ENCODE measurements at regions not wholly inside any gene's neighbourhood (a gene's known extent, or its start where the extent isn't known, plus 50 kb on each side); places are given as distances from the start of the nearest gene placed in this dataset.

DNA sequence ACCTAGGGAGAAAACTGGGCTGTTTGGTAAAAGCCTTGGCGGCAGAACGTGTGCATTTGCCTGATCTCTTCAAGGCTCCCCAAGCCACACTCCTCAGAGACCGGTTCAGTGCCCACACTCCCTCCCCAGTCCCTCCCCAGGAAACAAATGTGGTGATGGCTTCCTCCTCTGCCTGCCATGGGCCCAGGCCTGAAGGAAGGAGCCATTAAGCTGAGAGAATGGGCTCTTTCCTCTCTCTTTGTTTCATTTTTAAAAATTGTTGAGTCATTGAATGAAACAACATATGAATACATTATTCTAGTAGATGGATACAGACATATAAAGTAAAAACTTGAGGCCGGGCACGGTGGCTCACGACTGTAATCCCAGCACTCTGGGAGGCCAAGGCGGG is 50.6 kb upstream of the YWHAQ start:
- peak; percentile 41 for DNase-seq

DNA sequence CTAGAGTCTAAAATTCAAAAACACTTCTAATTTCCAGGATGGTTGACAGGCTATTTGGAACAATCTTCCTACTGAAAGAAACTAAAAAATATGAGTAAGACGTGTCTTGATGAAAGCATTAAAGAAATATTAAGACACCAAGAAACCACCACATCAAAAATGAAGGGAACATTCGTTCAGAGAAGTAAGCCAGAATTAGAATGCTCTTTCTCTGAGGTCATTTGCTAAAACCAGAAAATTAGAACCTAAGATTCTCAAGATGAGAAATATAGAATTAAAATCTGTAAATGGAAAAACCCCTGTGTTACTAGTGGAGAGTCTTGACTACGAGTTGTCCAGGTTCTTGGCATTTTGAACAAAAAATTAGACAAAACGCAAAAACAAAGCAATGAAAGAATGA is 54.8 kb upstream of the YWHAQ start:
- no peak for DNase-seq

DNA sequence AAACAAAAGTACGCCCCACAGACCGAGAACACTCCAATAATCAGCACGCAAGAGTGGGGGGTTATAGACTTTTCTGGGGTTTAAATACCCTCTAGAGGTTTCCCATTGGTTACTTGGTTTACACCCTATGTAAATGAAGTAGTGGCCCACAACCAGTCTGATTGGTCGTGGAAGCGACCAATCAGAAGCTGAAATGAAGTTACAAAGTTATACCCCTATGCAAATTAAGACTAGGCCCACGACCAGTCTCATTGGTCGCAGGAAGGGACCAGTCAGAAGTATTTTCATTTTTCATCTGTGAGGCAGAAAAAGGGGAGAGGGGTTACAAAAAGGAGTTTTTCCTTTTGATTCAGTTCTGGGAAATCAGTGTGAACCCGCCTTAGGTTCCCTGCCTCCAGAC is 55.3 kb upstream of the YWHAQ start:
- no peak for DNase-seq

DNA sequence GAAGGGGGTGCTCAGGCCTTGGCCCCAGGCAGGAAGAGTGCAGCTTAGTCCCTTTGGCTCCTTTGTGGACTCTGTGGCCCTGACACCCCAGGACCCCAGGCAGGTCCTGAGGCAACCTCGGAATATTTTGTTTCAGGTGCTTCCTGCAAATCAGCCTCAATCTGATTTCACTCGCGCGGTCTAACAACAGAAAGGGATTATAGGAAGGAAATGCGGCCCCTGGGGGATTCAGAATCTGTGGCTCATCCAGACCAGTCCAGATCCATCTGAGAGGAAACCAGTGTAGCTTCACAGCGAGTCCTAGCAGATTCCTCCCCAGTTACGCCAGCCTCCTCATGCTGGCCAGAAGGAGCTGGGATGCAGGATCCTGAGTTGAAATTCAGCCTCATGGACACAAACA is 59.5 kb upstream of the YWHAQ start:
- DNase-seq = no peak

DNA sequence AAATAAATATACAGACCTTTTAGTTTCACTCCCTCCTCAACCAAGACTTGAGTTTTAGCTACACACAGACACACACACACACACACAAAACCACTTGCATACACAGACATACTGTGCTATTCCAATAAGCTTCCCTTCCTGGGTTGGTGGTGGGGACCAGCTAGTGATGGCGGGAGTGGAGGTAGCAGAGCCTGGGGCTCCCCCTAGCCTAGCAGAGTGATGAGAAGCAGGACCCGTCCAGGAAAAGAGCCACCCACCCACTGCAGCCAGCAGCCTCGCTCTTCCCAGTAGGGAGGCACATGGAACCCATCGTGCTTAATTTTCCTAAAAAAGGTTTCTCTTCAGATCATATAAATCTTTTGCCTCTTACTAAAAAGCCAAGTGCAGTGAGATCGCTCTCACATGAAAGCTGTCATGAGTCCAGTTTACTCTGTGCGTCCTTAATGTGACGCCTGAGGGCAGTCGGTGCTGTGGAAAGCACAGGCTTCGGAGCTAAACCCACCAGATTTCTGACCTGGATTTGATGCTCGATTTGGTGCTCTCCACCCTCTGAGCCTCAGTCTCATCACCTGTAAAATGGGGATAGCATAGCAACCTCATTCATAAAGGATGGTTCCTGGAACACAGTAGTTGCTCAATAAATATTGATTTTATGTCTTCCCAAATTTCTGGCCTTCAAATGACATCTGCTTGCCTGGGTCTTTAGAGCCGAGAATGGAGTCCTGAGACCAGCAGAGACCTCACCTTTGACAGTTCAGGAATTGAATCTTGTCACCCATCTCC is 60.1 kb upstream of the YWHAQ start:
- no peak for DNase-seq

DNA sequence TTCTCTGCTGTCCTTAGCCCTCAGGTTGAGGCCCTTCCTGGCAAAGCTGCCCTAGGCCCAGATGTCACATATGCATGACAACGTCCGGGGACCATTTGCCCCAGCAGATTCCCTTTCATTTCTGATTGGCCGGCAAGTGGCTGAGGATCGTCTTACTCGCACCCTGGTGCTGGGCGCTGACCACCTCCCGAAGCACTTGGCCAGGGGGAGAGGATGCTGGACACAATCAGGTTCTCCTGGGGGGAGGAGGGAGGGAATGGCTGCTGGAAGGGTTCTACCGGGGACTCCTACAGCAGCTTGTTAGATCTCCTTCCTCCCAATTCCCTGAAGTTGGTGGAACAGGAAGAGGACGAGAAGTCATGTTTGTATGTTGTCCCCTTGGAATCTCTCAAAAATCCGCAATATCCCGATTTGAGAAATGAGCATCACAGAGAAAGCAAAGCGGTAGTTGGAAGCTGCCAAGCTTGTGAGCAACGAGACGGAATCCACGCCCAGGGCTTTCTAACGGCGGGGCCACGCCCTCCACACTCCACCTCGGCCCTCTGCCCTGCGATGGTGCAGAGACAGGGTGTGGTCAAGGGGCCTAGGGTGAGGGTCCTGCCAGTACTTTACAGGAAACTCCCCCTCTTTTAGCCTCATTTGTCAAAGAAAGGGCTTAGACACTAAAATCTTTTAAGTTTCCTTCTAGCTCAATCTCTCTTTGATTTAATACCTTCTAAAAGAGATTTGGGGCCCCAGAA is 61.8 kb upstream of the YWHAQ start:
- no peak for DNase-seq

DNA sequence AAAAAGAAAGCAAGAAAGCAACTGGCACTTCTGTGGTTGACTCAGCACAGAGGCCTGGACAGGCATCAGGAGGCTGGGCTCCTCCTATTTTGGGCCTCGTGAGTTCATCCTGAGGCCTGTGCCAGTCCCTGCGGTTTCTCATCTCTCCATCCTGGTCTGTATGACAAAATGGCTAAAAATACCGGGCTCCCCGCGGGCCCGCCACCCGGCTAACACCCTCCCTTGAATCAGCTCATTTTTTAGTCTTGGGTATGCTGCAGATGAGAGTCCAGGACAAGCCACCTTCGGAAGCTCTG is 62.3 kb upstream of the YWHAQ start:
- DNase-seq = peak; percentile 66

DNA sequence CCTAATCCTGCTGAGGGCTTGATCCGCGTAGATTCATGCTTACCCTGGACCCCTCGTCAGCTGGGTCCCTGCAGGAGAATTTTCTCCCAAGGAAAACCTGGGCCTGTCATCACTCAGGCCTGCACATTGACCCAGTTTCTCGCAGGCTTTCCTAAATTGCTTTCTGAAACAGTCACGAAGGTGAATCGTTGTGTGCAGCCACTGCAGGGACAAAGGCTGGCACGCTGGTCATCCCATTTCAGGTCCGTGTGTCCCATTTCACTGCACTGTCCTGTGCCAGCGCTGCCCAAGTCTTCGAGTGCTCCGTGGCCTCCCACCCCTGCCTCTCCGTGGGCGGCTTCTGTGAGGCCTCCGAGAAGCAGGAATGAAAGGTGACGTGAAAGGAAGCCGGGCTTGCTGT is 62.8 kb upstream of the YWHAQ start:
- no peak for DNase-seq

DNA sequence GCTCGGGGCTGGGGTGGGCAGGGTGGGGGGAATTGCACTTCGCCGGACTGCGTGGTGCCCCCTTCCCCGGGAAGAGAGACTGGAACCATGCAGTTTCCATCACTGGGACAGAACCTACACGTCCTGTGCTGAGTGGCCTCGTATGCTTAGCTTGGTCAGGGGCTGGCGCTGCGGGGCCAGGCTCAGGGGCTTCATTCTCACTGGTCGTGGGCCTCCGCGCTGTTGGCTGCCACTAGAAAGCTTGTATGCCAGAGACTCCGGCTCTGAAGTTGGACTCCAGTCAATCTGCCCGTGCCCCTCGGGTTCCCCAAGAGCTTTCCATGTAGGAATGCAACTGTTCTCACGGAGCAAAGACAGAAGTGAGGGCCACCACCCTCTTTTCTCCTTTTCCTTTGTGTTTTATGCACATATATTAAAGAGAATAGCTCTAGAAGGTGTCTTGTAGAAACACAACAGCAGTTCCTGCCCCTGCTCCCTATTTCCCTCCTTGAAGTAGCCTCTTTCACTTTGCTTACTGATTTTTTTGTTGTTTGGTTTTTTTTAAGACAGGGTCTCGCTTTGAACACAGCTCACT is 64.0 kb upstream of the YWHAQ start:
- no peak for DNase-seq

DNA sequence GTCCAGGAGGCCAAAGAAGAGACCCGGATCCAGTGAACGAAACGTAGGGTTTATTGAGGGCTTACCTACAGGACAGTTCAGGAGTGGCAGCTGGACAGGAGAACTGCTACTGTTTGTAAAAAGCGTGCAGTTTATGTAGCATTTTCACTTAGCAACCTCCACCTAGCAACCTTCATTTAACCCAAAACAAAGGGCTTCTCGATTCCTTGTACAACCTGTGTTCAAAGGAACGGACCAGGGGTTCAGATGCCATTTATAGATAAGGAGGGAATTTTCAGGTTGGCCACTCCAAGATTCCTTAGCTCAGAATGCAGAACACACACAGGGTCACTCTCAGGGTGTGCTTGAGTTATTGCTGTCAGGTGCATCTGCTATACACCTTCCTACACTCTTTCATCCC is 65.1 kb upstream of the YWHAQ start:
- DNase-seq = no peak

DNA sequence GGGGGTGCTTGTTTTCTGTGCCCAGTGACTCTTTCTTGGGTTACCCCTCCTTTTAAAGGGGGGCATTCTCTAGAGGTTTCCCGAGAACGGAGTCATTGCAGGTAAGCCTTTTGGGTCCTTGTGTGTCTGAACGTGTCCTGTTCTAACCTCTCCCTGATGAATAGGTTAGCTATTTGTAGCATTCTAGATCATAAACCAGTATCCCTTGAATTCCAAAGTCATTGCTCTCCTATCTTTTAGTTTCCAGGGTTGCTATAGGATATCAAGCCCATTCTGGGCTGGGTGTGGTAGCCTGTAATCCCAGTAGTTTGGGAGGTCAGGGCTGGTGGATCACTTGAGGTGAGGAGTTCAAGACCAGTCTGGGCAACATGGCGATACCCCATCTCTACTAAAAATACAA is 65.9 kb upstream of the YWHAQ start:
- no peak for DNase-seq

DNA sequence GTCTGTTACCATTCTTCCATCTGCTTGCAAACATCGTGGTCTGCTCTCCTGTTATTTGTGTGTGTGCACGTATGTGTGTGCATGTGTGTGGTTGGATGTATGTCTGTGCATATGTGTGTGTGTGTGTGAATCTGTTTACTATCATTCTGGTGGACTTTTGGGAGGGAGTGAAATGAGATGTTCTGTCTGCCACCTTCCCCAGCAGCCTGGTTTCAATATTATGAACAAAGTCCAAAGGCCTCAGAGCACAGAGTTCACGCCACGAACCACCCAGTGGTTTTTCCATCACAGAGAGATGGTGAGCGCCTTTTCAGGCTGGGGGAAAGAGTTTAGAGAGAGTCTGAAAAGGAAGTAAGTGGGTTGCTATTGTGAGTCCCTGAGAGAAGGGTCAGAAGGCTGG is 67.1 kb upstream of the YWHAQ start:
- DNase-seq = no peak

DNA sequence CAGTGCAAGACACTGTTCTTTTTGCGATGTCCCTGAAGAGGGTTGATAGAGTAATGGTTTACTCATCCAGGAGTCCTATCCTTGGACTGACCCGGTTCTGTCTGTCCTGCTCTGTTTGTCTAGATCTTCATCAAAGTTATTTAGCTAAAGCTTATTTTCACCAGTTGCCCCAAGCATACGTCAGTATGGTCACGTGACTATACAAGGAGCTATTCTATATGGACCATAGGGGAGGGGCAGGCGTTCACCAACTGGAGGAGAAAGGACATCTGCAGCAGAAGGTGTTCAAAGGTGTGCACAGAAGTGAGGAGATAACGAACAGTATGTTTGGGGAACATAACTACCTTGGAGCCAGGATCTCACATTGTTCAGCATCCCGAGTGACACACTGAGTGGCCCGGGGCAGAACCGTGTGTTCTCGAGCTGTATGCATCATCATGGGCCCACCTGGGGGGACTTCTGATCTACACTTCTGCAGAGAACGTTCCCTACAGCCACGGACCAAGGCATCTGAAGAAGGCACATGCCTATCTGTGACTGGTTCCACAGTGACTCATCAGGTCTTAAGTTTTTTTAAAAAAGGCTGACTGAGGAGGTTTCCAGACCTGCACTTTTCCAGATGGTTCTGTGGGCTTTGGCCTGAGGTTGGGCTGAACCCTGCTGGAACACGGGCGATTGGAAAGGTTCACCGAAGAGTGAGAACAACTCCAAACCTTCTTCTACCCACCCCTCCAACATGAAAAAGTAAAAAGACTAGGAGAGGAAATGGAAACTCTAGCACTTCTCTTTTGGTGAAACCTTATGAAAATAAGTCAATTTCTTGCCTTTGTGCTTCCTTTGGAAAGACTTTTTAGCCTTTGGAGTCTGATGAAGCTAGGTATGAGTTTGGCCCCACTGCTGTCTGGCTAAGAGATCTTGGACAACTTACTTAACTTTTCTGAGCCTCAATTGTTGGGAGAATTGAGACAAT is 68.6 kb upstream of the YWHAQ start:
- DNase-seq = peak; percentile 74

DNA sequence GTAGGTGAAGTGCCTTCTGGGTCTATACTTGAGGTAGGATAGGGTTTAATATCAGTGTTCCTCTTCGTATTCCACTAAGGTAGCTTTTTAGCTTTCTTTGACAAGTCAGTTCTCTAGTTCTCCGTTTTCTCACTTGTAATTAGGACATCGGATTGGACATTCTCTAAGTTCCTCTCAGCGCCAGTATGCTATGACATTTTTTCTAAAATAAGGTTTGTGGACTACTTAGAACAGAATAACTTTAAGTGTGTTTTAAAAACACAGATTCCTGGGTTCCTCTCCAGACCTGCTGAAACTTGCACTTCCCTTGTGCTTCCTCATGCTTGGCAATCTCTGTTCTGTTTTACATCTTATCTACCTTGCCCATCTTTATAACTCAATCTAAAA is 69.3 kb upstream of the YWHAQ start:
- peak; percentile 35 for DNase-seq

DNA sequence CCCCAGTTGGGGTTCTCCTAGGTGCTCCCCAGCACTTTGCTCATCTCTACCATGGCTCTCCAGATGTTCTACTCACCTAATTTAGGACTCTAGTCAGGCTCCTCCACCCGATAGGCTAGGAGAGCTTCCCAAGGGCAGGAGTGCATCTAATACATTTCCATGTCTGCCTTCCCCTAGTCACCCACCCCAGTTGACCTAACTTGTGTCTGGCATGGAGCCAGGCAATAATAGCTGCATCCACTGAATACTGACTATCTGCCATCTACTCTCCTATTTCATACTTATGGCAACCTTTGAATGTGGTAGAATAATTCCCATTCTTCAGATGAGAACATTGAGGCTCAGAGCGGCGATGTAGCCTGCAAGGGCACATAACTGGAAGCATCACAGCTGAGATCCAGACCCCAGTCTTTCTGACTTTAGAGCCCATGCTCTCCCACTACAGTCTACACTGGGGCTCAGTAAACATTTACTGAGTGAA is 71.8 kb upstream of the YWHAQ start:
- DNase-seq = no peak

DNA sequence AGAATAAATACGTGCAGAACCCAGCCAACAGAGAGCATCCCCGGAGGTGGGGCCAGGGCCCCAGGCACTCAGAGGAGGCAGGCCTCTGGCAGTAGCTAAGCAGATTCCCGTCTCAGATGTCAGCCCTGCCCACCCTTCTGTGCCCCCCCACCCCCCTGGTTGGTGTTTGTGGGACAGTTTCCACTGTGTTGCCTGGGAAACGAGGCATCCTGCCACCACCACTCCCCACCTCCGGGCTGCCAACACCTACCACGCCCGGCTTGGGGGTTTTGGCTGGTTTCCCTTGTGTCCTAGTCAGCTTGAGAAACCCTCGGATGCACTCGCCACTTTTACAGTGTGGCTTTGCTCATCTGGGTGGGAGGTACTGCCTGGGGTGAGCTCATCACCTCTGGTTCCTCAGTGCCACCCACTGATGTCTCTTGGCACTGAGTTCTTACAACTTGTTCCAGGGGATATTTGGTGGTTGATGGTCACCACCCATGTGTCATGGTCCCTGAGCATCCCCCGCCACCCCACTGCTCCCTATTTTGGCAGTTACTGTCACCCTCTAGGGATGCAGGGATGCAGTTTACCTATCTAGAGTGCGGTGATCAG is 72.4 kb upstream of the YWHAQ start:
- DNase-seq = peak; percentile 97

DNA sequence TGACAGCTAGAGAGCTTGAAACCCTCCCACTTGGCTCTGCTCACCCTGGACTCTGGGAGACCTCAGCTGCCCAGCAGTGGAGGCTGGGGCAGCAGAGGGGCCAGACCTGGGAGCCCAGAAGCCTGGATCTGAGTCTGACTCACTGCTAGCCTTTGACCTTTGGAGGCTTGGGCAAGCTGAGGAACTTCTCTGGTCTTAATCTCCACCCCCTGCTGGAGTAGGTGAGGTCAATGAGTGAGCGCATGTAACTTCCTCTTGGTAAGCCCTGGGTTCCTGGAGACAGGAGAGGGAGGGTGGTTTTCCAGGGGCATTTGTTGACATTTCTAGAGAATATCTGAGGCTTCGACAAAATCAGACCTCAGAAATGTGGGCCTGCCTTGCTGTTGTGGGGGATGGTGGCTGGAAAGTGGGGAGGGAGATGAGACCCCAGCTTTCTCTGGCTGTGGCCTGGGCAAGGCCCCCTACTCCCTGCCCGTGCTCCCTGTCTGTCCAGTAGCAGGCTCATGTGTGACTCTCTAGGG is 73.0 kb upstream of the YWHAQ start:
- peak; percentile 97 for DNase-seq

DNA sequence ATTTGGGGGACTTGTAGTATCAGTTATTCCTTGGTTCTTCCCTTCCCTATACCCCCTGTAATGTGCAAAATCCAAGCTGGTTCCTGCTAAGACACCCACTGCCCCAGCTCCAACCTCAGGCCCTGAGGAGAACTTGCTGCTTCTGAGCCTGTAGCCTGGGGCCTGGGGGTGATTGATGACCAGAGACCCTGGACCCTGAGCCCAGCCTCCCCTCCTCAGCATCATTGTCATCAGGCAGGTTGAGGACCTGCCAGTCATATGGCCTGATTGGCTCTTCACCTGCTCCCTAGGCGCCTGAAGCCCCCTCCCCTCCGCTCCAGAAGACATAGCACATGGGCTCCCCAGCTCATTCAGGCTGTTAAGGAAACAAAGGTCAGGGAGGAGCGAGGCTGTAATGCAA is 73.8 kb upstream of the YWHAQ start:
- no peak for DNase-seq

DNA sequence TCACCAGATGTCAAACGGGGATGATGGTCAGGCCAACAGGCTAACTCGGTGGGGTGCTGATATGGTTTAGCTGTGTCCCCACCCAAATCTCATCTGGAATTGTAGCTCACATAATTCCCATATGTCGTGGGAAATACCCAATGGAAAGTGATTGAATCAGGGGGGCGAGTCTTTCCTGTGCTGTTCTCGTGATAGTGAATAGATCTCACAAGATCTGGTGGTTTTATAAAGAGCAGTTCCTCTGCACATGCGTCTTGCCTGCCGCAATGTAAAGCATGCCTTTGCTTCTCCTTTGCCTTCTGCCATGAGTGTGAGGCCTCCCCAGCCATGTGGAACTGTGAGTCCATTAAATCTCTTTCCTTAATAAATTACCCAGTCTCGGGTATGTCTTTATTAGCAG is 74.4 kb upstream of the YWHAQ start:
- DNase-seq = peak; percentile 67

DNA sequence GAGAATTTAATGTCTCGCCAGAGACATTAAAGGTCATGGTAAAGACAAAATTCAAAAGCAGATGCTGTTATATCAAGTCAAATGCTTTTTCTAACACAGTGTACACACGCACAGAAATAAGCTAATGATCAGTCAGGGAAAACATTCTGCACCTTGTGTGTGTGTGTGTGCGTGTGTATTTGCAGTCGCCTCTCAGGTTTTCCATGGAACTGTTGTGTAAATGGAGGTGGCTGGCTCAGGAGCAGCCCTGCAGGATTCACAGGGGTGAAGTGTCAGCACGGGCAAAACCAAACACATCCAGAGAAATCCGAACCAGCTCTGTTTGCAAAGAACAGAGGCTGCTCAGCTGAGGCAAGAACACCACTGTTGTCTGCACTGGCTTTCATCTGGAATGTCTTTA is 76.2 kb upstream of the YWHAQ start:
- no peak for DNase-seq

DNA sequence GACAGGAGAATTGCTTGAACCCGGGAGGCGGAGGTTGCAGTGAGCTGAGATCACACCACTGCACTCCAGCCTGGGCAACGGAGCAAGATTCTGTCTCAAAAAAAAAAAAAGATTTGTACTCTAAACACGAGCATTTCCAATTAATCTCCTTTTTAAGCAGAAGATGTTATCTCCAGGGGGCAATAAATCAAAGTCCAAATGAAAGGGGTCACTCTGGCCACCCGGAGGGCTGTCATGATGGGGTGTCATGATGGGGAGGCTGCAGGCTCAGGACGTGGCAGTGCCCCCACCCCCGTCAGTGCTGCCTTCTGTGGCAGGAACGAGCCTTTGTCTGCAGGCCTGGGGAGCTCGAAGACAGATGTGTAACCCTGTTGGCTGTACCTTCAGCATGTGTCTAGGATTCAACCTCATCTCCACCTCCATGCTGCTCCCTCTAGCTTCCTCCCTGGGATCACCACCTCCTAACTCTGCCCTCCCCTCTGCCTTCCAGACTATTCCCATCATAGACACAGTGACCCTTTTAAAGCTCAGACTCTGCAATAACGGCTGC is 76.9 kb upstream of the YWHAQ start:
- DNase-seq = no peak
